OCI-M2 (cell line): ENCODE measurements at regions not wholly inside any gene's neighbourhood (a gene's known extent, or its start where the extent isn't known, plus 50 kb on each side); places are given as distances from the start of the nearest gene placed in this dataset.

ENCODE experiments used
- DNase-seq: peaks from one replicate; lab custom pipeline; 2025; ENCODE audit not compliant: unreplicated experiment; lab: John Stamatoyannopoulos, UW

DNA sequence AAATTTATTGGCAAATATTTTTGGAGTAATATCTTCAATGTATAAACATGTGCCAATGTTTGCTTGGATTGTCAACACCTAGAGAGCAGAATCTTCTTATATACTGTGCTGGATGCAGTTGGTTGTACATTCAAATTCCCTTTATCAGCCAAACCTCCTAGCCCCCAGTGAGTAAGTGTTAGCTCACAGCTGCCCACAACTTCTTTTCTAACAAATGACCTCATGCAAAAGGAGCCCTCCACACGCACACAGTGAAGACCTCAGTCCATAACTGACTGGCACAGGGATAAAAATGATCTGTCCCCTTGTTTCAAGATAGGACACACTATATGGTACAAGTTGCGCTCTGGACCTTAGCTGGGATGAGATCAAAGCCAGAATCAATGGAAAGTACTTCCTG, 458.0 kb upstream of the NWD2 start:
- DNase-seq = no peak

DNA sequence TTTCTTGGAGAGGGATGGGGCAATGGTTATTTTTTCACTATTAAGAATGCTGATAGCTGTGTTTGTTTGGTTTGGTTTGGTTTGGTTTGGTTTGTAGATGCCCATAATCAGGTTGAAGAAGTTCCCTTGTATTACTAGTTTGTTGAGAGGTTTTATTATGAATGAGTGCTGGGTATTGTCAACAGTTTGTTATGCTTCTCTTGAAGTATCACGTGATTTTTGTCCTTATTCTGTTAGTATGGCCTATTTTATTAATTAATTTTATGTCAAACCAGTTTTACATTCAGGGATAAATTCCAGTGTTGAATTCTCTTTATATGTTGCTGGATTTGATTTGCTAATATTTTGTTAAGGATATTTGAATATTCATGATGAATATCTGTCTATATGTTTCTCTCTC, 449.8 kb upstream of the NWD2 start:
- DNase-seq = no peak

GRCh38 chr4:36812149-36812548, 432.4 kb upstream of the NWD2 start:
- DNase-seq = no peak

- DNase-seq = no peak
These were observed 429.0 kb upstream of the NWD2 start for GRCh38 chr4:36815536-36815935.

DNA sequence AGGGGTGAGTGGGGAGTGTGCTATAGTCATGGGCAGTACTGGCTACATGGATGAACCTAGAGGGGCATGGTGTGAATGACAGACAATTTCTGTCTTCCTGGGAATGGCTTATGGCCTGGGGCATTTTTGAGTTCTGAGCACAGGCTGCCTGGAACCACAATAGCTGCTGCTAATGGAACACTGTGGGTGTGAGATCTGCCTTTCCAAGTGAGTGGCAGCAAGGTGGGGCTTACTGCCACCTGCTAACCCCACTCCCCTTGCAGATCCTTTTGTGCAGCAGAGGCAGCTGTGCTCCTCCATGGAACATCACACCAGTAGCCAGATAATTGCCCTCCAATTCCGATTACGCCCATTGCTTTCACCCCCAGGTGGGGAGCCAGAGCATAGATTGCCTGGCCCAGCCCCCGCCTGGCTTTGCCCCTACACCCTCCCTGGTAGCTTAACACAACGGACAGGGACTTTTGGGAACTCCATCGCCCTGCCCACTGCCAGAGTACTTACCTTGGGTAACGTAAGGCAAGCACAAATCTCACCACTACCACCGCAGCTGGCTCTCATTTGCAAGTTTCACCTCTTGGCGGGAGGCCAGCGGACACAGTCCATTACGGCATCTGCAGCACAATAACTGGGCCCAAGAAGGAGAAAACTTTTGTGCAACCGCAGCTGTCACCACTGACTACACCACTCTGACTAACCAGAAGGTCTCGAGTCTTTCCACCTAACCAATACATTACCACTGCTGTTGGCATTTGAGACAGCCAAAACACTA, 421.2 kb upstream of the NWD2 start:
- DNase-seq = no peak

DNA sequence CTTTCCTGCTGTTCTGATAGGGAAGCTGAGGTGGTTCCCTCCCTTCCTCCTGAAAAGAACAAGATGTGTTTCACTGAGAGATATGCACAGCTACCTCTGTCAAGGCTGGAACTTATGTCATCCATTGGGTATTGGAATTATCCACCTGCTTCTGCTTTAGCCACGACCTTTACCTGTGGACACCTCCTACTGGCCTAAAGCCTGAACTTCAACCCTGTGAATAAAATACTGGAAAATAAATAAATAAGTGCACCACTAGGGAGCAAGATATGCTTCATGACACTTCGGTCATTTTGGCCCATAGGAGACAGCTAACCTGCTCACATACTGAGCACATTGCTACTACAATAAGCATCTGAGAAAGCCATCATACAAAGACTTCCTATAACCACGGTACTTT, 419.9 kb upstream of the NWD2 start:
- DNase-seq = no peak

DNA sequence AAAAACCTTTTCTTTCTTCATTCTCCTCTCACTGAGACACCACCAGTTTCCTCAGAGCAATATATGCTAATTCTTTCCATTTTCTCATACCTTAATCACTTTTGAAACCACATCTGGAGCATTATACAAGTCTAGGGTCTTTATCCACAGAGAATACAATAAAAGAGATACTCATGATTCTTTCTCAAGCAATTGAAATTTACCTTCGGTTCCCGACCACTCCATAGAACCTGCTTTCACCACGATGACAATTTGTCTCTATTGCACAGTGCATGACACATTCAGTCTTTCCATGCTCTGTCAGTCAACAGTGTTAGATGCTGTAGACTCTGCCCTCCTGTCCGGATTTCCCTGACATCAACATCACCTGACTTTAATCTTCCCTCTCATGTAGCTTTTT, 409.3 kb upstream of the NWD2 start:
- DNase-seq = no peak

- DNase-seq = no peak
These were observed 402.8 kb upstream of the NWD2 start for GRCh38 chr4:36841583-36842326.

DNA sequence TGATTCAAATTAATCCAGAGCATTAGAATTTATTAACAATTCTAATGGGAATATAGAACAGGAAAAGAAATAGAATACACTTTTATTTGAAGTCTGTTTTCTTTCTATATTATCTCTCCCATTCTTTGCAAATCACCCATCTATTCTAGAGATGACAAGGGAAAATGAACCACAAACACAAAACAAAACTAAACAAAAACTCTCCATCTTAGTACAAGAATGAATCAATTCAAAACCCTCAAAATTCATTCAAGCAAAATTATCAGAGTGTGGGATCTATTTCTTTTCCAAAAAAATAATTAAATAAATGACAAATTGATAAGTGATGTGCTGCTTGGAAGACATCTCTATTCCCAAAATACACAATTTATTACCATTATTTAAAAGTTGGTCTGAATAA, 400.1 kb upstream of the NWD2 start:
- no peak for DNase-seq

- DNase-seq = no peak
These were observed 391.7 kb upstream of the NWD2 start for GRCh38 chr4:36852856-36853255.

DNA sequence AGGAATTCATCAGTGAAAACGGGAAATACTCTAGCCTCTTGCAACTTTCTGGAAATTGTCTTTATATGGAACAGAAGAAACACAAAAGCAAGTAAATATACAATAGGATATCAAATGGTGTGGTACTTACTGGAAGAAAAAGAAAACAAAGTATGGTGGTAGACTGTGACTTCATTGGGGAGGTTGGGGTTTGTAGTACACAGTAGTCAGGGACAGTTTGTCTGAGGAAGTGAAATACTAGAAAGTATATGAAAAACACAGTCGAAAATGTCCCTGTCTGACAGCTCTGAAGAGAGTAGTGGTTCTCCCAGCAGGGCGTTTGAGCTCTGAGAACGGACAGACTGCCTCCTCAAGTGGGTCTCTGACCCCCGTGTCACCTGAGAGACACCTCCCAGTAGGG, 390.0 kb upstream of the NWD2 start:
- DNase-seq = no peak

- no peak for DNase-seq
These were observed 380.9 kb upstream of the NWD2 start for GRCh38 chr4:36863601-36864000.

GRCh38 chr4:36870121-36870520, 374.4 kb upstream of the NWD2 start:
- DNase-seq = no peak

- no peak for DNase-seq
These were observed 371.9 kb upstream of the NWD2 start for GRCh38 chr4:36872679-36873078.

DNA sequence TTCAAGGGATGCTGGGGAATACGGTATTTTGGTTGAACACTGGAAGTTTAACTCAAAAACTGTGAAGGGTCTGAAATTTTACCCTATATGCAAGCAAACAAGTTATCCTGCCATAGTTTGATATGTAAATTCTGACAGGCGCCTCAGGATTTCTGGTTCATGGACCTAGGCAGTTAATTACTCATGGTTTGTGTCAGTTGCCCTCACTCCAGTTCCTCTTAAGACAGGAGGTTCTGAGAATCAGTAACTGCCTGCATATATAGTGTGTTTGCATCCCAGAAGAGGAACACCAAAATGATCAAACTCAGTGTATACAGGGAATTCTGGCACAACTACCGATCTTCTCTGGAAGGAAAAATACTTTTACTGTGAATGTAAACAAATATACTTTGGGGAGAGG, 360.4 kb upstream of the NWD2 start:
- DNase-seq = no peak

GRCh38 chr4:36891971-36892370, 352.6 kb upstream of the NWD2 start:
- DNase-seq = no peak

DNA sequence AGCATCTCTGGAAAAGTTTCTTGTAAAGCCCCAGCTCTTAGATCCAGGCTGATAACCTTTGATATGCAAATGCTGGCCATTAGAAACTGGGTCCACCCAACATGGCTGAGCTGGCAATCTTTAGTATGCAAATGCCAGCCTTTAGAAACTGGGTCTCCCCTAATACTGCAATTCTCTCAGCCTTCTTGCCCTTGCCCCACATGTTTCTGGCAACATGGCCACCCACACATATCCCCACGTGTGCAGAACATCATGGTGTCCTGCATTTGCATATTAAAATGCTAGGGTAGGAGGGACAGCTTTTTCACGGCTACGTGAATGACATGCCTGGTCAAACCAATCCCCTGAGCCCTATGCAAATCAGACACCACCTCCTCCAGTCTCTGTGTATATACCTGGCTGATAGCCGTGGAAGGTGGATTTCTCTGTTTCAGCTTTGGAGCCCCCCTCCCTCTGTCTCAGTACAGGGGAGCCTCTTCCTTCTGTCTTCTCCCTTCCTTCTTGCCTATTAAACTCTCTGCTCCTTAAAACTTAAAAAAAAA, 344.0 kb upstream of the NWD2 start:
- no peak for DNase-seq

DNA sequence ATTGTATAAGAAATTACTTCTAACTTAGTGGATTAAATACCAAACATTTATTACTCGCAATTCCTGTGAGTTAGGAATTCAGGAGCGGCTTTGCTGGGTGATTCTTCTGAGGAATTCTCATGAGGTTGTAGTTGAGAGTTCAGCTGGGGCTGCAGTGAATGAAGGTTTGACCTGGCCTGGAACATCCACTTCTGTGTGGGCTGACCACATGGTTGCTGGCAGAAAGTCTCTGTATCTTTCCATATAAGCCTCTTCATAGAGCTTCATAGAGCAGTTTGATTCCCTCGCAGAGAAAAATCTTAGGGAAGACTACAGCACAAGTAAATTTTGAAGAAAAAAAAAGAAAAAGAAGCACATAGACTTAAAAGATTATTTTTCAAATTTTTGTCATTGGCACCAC, 339.7 kb upstream of the NWD2 start:
- no peak for DNase-seq

- DNase-seq = no peak
These were observed 330.4 kb upstream of the NWD2 start for GRCh38 chr4:36914106-36914505.

DNA sequence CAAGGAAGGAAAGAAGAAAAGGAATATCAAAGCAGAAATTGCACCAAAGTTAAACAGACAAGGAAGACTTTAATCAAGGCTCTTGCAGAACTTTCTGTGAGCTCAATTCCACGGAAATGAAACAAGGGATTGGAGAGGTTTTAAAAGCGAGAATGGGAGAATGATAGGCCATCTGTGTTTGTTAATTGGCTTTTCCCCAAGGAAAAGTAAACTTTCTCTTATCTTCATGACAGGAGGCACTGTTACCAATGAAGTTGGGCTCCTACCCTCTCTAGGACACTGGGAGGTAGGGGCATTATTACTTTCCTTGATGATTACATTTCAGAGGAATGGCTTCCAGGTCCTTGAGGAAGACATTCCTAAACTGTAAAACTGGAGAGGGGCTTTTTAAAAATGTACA, 328.8 kb upstream of the NWD2 start:
- no peak for DNase-seq

DNA sequence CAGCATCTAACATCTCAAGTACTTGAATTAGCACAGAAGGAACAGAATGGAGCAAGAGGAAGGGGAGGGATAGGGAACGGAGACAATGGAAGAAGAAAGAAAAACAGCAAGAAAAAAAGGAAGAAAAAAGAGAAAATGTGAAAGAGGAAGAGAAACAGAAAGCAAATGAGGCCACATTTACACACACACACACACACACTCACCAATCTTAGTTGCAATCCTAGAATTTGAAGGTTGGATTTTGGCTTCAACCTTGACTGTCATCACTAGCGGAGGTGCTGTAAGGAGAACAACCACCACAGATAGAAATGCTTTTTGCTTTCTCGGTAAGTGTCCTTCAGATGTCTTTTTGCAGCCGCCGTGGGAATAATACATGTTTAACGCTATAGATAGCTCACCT, 327.1 kb upstream of the NWD2 start:
- DNase-seq = no peak

- no peak for DNase-seq
These were observed 324.8 kb upstream of the NWD2 start for GRCh38 chr4:36919721-36920120.
